ENCODE measurements at regions not wholly inside any gene's neighbourhood (a gene's known extent, or its start where the extent isn't known, plus 50 kb on each side); places are given as distances from the start of the nearest gene placed in this dataset.

- no peak for ATAC-seq (ENCODE audit: insufficient read depth, low FRiP score)
- peaks cover 0 to 4% (median 0%) of the 10 kb centered on the region in 4 donors for H3K9me3 ChIP-seq (ENCODE audit: control insufficient read depth in 4 of 4, insufficient read depth in 3 of 4, low read length in 3 of 4)
- H3K4me3 ChIP-seq = no peak overlapping the region
- H3K4me1 ChIP-seq (ENCODE audit: control insufficient read depth in 5 of 5, insufficient read depth in 5 of 5, low read length in 5 of 5) = peaks cover 11 to 64% (median 23%) of the 10 kb centered on the region in 5 donors
- peak; percentile 33 to 77 (median 71) for DNase-seq
- no peaks in the 10 kb centered on the region for H3K27me3 ChIP-seq (ENCODE audit: control insufficient read depth in 3 of 3, insufficient read depth in 3 of 3, low read length in 2 of 3)
- peak overlapping the region in 1 of 2 donors; percentile 66 for H3K27ac ChIP-seq (ENCODE audit: low read depth in 1 of 2, low read length in 1 of 2)
- no peaks in the 10 kb centered on the region for H3K36me3 ChIP-seq (ENCODE audit: control insufficient read depth in 4 of 4, insufficient read depth in 4 of 4, low read length in 4 of 4)
- H3K9ac ChIP-seq (ENCODE audit: insufficient read depth in 1 of 2, low read length in 2 of 2) = no peak overlapping the region
- WGBS, 2 donors = 40 to 58% methylated on average over 7 of the region's 7 CpGs
- TF ChIP-seq CTCF (IDR thresholded peaks at IDR 0.05; ENCODE audit: control extremely low read depth, extremely low read depth) = no peak
These were observed 490.4 kb upstream of the PROK2 start for GRCh38 chr3:72275331-72275751.

- DNase-seq (peak; percentile 93 to 98 (median 97)), ATAC-seq (ENCODE audit: insufficient read depth, low FRiP score) (peak; percentile 29)
- Histone ChIP-seq H3K4me1 (ENCODE audit: control insufficient read depth in 5 of 5, insufficient read depth in 5 of 5, low read length in 5 of 5) (peaks cover 11 to 66% (median 23%) of the 10 kb centered on the region in 5 donors), H3K27me3 (ENCODE audit: control insufficient read depth in 3 of 3, insufficient read depth in 3 of 3, low read length in 2 of 3) (no peaks in the 10 kb centered on the region), H3K9me3 (ENCODE audit: control insufficient read depth in 4 of 4, insufficient read depth in 3 of 4, low read length in 3 of 4) (peaks cover 0 to 4% (median 0%) of the 10 kb centered on the region in 4 donors), H3K27ac (ENCODE audit: low read depth in 1 of 2, low read length in 1 of 2) (peak overlapping the region in 1 of 2 donors; percentile 66), H3K4me3 (no peak overlapping the region), H3K36me3 (ENCODE audit: control insufficient read depth in 4 of 4, insufficient read depth in 4 of 4, low read length in 4 of 4) (no peaks in the 10 kb centered on the region), H3K9ac (ENCODE audit: insufficient read depth in 1 of 2, low read length in 2 of 2) (no peak overlapping the region)
- no peak for TF ChIP-seq CTCF (IDR thresholded peaks at IDR 0.05; ENCODE audit: control extremely low read depth, extremely low read depth)
- WGBS, 2 donors = 20% methylated on average over 12 of the region's 12 CpGs
These were observed 489.8 kb upstream of the PROK2 start for GRCh38 chr3:72274493-72275330.

DNA sequence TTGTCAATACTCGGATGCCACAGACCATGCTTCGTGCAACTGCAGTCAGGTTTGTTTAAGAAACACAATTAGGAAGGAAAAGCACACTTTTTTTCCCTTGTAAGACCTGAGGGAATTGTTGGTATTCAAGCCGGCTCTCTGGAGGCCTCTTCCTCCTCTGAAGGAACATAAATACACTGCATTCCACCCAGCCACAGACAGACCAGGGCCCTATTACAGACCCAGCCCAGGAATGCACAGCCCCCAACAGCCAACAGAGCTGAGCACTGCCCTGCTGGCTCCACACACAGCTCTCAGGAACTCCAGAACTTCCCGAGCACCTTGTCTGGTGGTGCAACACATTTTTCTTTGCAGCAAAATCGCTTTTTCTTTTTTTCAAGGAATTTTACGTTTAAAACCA is 488.7 kb upstream of the PROK2 start:
- H3K36me3 ChIP-seq (ENCODE audit: control insufficient read depth in 4 of 4, insufficient read depth in 4 of 4, low read length in 4 of 4) = no peaks in the 10 kb centered on the region
- peaks cover 11 to 69% (median 23%) of the 10 kb centered on the region in 5 donors for H3K4me1 ChIP-seq (ENCODE audit: control insufficient read depth in 5 of 5, insufficient read depth in 5 of 5, low read length in 5 of 5)
- peaks cover 0 to 4% (median 0%) of the 10 kb centered on the region in 4 donors for H3K9me3 ChIP-seq (ENCODE audit: control insufficient read depth in 4 of 4, insufficient read depth in 3 of 4, low read length in 3 of 4)
- ATAC-seq (ENCODE audit: insufficient read depth, low FRiP score) (no peak), DNase-seq (peak; percentile 66 to 71 (median 68))
- H3K4me3 ChIP-seq = no peak overlapping the region
- H3K27ac ChIP-seq (ENCODE audit: low read depth in 1 of 2, low read length in 1 of 2) = peak overlapping the region in 1 of 2 donors; percentile 69
- H3K27me3 ChIP-seq (ENCODE audit: control insufficient read depth in 3 of 3, insufficient read depth in 3 of 3, low read length in 2 of 3) = no peaks in the 10 kb centered on the region
- TF ChIP-seq CTCF (IDR thresholded peaks at IDR 0.05; ENCODE audit: control extremely low read depth, extremely low read depth) = no peak
- no peak overlapping the region for H3K9ac ChIP-seq (ENCODE audit: insufficient read depth in 1 of 2, low read length in 2 of 2)
- 37 to 38% methylated on average over 6 of the region's 6 CpGs for WGBS, 2 donors
